Testis (tissue), 2 donors: ENCODE measurements at regions not wholly inside any gene's neighbourhood (a gene's known extent, or its start where the extent isn't known, plus 50 kb on each side); places are given as distances from the start of the nearest gene placed in this dataset.

ENCODE experiments used
- POLR2A ChIP-seq: fragments of 450-650 bp; IDR thresholded peaks from one replicate; pipeline ENCODE4 v1.6.1; 2017; ENCODE audit warnings: antibody characterized with exemption, mild to moderate bottlenecking, moderate library complexity
- TF ChIP-seq, protein P1 (sequence below), 3 experiments: fragments of 450-650 bp in 2 of 3; fragments of 200-600 bp in 1 of 3; sonication (generic) in 1 of 3; IDR thresholded peaks; one replicate each; pipeline ENCODE4 v1.5.1; 2016 to 2019; ENCODE audit warnings: antibody characterized with exemption in 3 of 3, mild to moderate bottlenecking in 2 of 3, moderate library complexity in 1 of 3

DNA sequence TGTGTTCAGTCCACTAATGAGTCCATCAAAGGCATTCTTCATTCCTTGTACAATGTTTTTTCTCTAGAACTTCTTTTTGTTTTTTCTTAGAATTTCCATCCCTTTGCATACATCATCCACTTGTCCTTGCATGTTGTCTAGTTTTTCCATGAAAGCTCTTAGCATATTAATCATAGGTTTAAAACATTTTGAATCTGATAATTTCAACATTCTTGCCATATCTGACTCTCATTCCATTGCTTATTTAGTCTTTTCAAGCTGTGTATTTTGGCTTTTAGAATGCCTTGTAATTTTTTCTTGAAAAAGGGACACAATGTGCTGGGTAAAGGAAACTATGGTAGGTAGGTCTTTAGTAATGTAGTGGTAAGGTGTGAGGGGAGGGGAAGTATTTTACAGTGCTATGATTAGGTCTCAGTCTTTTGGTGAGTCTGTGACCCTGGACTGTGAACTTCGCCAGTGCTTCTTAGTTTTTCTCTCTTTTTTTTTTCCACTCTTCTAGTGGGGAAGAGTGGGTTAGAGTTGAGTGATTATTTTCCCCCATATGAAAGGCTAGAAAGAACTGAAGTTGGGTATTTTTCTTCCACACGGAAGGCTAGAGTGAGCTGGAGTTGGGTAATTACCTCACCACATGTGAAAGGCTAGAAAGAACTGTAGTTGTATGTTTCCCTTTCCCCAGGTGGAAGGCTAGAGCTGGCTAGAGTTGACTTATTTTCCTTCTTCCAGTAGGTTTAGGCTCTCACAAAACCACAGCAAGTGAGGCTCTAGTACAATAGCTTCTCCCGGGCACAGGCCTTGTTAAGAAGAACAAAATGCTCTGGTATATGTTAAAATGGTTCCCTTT, 172.1 kb downstream of the SNX18 start:
- TF ChIP-seq POLR2A, result no peak
- TF ChIP-seq, protein P1, sequence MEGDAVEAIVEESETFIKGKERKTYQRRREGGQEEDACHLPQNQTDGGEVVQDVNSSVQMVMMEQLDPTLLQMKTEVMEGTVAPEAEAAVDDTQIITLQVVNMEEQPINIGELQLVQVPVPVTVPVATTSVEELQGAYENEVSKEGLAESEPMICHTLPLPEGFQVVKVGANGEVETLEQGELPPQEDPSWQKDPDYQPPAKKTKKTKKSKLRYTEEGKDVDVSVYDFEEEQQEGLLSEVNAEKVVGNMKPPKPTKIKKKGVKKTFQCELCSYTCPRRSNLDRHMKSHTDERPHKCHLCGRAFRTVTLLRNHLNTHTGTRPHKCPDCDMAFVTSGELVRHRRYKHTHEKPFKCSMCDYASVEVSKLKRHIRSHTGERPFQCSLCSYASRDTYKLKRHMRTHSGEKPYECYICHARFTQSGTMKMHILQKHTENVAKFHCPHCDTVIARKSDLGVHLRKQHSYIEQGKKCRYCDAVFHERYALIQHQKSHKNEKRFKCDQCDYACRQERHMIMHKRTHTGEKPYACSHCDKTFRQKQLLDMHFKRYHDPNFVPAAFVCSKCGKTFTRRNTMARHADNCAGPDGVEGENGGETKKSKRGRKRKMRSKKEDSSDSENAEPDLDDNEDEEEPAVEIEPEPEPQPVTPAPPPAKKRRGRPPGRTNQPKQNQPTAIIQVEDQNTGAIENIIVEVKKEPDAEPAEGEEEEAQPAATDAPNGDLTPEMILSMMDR (IDR thresholded peaks at IDR 0.05), result no peak
